ENCODE measurements at regions not wholly inside any gene's neighbourhood (a gene's known extent, or its start where the extent isn't known, plus 50 kb on each side); places are given as distances from the start of the nearest gene placed in this dataset.

DNA sequence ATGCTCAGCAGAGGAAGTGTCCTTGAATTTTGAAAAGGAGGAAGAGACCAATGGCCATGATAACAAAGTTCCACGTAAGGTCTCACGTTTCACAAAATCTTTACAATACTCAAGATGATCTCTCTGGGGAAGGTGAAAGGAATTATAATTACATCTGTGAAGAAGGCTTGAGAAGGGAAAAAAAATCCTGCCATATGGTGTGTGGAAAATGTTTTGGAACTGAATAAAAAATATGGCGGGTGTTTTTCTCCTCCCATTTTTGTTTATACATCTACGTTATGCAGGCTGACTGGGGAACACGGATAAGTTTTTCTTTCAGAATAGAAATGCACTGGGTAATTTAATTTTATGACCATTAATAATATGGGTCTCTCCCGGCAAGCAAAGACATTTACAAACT, 425.6 kb upstream of the BRINP1 start (continued):
- TF ChIP-seq NR2F2 (IDR thresholded peaks at IDR 0.05) (no peak), EGR1 (IDR thresholded peaks at IDR 0.05; ENCODE audit: low read depth in 2 of 2) (no peak)

DNA sequence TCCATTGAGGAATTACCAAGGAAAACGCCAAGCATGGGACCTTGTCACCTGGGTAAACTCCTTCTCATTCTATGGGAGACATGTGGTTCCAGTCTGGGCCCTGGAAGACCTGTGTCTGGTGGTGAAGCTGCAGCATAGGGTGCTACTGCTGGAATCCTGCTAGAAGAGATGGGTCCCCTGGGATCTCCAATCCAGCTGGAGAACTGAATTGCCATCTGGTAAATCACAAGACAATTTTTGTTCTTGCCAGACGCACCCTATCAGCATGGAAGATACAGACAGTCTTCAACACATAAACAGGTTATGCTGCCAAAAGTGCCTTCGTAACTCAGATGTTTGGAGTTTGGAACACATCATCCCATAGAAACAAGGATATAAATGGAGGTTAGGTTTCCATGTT, 424.0 kb upstream of the BRINP1 start:
- Histone ChIP-seq H3K27me3 (ENCODE audit: control insufficient read depth in 4 of 4, insufficient read depth in 4 of 4, low read length in 3 of 4) (peaks cover 0 to 11% (median 0%) of the 10 kb centered on the region in 4 donors), H3K4me3 (ENCODE audit: low read depth in 1 of 3, low read length in 3 of 3) (no peak overlapping the region), H3K4me1 (ENCODE audit: control insufficient read depth in 4 of 4, insufficient read depth in 4 of 4, low read length in 3 of 4) (no peaks in the 10 kb centered on the region), H3K9ac (ENCODE audit: low read depth in 1 of 2, low read length in 2 of 2) (no peak overlapping the region), H3K36me3 (ENCODE audit: control insufficient read depth in 4 of 4, insufficient read depth in 3 of 4, low read depth in 1 of 4, low read length in 3 of 4) (no peaks in the 10 kb centered on the region), H3K9me3 (ENCODE audit: control insufficient read depth in 4 of 4, low read length in 3 of 4) (no peaks in the 10 kb centered on the region), H3K27ac (ENCODE audit: low read depth in 1 of 2, low read length in 2 of 2) (peak overlapping the region in 1 of 2 donors; percentile 22)
- TF ChIP-seq GABPA (IDR thresholded peaks at IDR 0.05 in 1 of 2, conservative IDR thresholded peaks at IDR 0.05 in 1 of 2) (no peak), FOXA2 (IDR thresholded peaks at IDR 0.05) (no peak), HNF4A (conservative IDR thresholded peaks at IDR 0.05) (no peak), YY1 (IDR thresholded peaks at IDR 0.05) (no peak), RAD21 (IDR thresholded peaks at IDR 0.05) (no peak), TAF1 (conservative IDR thresholded peaks at IDR 0.05) (no peak), RXRA (IDR thresholded peaks at IDR 0.05) (no peak), EGR1 (IDR thresholded peaks at IDR 0.05; ENCODE audit: low read depth in 2 of 2) (no peak)
- TF ChIP-seq, protein P1, sequence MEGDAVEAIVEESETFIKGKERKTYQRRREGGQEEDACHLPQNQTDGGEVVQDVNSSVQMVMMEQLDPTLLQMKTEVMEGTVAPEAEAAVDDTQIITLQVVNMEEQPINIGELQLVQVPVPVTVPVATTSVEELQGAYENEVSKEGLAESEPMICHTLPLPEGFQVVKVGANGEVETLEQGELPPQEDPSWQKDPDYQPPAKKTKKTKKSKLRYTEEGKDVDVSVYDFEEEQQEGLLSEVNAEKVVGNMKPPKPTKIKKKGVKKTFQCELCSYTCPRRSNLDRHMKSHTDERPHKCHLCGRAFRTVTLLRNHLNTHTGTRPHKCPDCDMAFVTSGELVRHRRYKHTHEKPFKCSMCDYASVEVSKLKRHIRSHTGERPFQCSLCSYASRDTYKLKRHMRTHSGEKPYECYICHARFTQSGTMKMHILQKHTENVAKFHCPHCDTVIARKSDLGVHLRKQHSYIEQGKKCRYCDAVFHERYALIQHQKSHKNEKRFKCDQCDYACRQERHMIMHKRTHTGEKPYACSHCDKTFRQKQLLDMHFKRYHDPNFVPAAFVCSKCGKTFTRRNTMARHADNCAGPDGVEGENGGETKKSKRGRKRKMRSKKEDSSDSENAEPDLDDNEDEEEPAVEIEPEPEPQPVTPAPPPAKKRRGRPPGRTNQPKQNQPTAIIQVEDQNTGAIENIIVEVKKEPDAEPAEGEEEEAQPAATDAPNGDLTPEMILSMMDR (IDR thresholded peaks at IDR 0.05; ENCODE audit: low read depth, low read length, missing input control), result no peak
- TF ChIP-seq, protein P2, sequence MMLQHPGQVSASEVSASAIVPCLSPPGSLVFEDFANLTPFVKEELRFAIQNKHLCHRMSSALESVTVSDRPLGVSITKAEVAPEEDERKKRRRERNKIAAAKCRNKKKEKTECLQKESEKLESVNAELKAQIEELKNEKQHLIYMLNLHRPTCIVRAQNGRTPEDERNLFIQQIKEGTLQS (IDR thresholded peaks at IDR 0.05), result no peak
- TF ChIP-seq, protein P3, sequence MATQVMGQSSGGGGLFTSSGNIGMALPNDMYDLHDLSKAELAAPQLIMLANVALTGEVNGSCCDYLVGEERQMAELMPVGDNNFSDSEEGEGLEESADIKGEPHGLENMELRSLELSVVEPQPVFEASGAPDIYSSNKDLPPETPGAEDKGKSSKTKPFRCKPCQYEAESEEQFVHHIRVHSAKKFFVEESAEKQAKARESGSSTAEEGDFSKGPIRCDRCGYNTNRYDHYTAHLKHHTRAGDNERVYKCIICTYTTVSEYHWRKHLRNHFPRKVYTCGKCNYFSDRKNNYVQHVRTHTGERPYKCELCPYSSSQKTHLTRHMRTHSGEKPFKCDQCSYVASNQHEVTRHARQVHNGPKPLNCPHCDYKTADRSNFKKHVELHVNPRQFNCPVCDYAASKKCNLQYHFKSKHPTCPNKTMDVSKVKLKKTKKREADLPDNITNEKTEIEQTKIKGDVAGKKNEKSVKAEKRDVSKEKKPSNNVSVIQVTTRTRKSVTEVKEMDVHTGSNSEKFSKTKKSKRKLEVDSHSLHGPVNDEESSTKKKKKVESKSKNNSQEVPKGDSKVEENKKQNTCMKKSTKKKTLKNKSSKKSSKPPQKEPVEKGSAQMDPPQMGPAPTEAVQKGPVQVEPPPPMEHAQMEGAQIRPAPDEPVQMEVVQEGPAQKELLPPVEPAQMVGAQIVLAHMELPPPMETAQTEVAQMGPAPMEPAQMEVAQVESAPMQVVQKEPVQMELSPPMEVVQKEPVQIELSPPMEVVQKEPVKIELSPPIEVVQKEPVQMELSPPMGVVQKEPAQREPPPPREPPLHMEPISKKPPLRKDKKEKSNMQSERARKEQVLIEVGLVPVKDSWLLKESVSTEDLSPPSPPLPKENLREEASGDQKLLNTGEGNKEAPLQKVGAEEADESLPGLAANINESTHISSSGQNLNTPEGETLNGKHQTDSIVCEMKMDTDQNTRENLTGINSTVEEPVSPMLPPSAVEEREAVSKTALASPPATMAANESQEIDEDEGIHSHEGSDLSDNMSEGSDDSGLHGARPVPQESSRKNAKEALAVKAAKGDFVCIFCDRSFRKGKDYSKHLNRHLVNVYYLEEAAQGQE (IDR thresholded peaks at IDR 0.05), result no peak
- WGBS, result 72% methylated on average over 3 of the region's 3 CpGs
- DNase-seq (ENCODE audit: low spot score), result no peak

DNA sequence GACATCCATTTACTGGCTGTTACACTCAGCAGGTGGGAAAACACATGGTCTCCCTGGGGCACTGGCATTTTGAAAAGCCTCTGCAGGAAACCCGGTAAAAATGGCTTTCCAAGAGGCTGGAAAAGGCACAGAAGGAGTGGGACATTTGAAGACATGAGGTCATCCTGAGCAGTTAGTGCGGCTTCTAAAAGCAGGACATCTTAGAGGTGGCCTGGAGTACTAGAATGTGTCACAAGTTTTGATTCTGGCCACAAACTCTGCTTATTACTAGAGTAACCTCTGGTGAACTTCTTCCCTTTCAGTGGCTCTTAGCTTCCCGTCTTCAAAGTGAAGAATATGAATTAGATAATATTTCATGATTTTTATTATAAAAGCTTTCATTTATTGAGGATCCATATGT, 423.0 kb upstream of the BRINP1 start:
- Histone ChIP-seq H3K4me3 (ENCODE audit: low read depth in 1 of 3, low read length in 3 of 3) (no peak overlapping the region), H3K9me3 (ENCODE audit: control insufficient read depth in 4 of 4, low read length in 3 of 4) (no peaks in the 10 kb centered on the region), H3K27ac (ENCODE audit: low read depth in 1 of 2, low read length in 2 of 2) (no peak overlapping the region), H3K4me1 (ENCODE audit: control insufficient read depth in 4 of 4, insufficient read depth in 4 of 4, low read length in 3 of 4) (no peaks in the 10 kb centered on the region), H3K36me3 (ENCODE audit: control insufficient read depth in 4 of 4, insufficient read depth in 3 of 4, low read depth in 1 of 4, low read length in 3 of 4) (no peaks in the 10 kb centered on the region), H3K27me3 (ENCODE audit: control insufficient read depth in 4 of 4, insufficient read depth in 4 of 4, low read length in 3 of 4) (peaks cover 0 to 11% (median 0%) of the 10 kb centered on the region in 4 donors), H3K9ac (ENCODE audit: low read depth in 1 of 2, low read length in 2 of 2) (no peak overlapping the region)
- WGBS, result 59% methylated on average over 3 of the region's 3 CpGs
- TF ChIP-seq HNF4A (conservative IDR thresholded peaks at IDR 0.05) (no peak), TAF1 (conservative IDR thresholded peaks at IDR 0.05) (no peak), GABPA (IDR thresholded peaks at IDR 0.05 in 1 of 2, conservative IDR thresholded peaks at IDR 0.05 in 1 of 2) (no peak)
- no peak for DNase-seq (ENCODE audit: low spot score)

Measured in liver (tissue), 8 donors.